Mesendoderm (in vitro differentiated cells): ENCODE measurements at regions not wholly inside any gene's neighbourhood (a gene's known extent, or its start where the extent isn't known, plus 50 kb on each side); places are given as distances from the start of the nearest gene placed in this dataset.

Experiments used
- DNase-seq: peaks from one replicate; pipeline ENCODE4 v3.0.0; 2013
- H2AK5ac ChIP-seq: 2 replicates; pipeline ENCODE4 v1.6.1; 2013; ENCODE audit warnings: low read length, inconsistent platforms
- H2BK120ac ChIP-seq: 2 replicates; pipeline ENCODE4 v1.6.1; 2013; ENCODE audit warnings: low read depth, mild to moderate bottlenecking, low read length, moderate library complexity, mixed read lengths
- H2BK15ac ChIP-seq: replicated peaks from 2 replicates; pipeline ENCODE4 v1.6.1; 2013; ENCODE audit warnings: low read depth, mild to moderate bottlenecking, moderate library complexity
- H2BK5ac ChIP-seq: 2 replicates; pipeline ENCODE4 v1.6.1; 2013; ENCODE audit warnings: low read length, inconsistent platforms
- H3K18ac ChIP-seq: 2 replicates; pipeline ENCODE4 v1.6.1; 2013; ENCODE audit warnings: mild to moderate bottlenecking, low read length, mixed read lengths
- H3K23ac ChIP-seq: one replicate; pipeline ENCODE4 v1.6.1; 2013; ENCODE audit warnings: low read length
- H3K27ac ChIP-seq: 2 replicates; pipeline ENCODE4 v1.5.1; 2013; ENCODE audit warnings: low read depth, mild to moderate bottlenecking, inconsistent platforms, low read length, moderate library complexity
- H3K27me3 ChIP-seq: 2 replicates; pipeline ENCODE4 v1.6.1; 2013; ENCODE audit warnings: low read length, control low read depth, mild to moderate bottlenecking, inconsistent platforms; ENCODE audit not compliant: insufficient read depth, poor library complexity
- H3K36me3 ChIP-seq: 2 replicates; pipeline ENCODE4 v1.6.1; 2013; ENCODE audit warnings: low read length, inconsistent platforms; ENCODE audit not compliant: control insufficient read depth, insufficient read depth
- H3K4ac ChIP-seq: one replicate; pipeline ENCODE4 v1.6.1; 2013; ENCODE audit warnings: low read depth, mild to moderate bottlenecking, low read length, moderate library complexity
- H3K4me1 ChIP-seq: 2 replicates; pipeline ENCODE4 v1.6.1; 2013; ENCODE audit warnings: low read depth, low read length, inconsistent platforms; ENCODE audit not compliant: control insufficient read depth
- H3K4me2 ChIP-seq: 2 replicates; pipeline ENCODE4 v1.6.1; 2013; ENCODE audit warnings: low read length
- H3K4me3 ChIP-seq: 2 replicates; pipeline ENCODE4 v1.5.1; 2013; ENCODE audit warnings: mild to moderate bottlenecking, low read length
- H3K56ac ChIP-seq: one replicate; pipeline ENCODE4 v1.6.1; 2013; ENCODE audit warnings: low read length
- H3K79me1 ChIP-seq: 2 replicates; pipeline ENCODE4 v1.6.1; 2013; ENCODE audit warnings: low read length, inconsistent platforms
- H3K79me2 ChIP-seq: 2 replicates; pipeline ENCODE4 v1.6.1; 2013; ENCODE audit warnings: mild to moderate bottlenecking, low read length; ENCODE audit not compliant: control insufficient read depth, insufficient read depth
- H3K9ac ChIP-seq: 2 replicates; pipeline ENCODE4 v1.6.1; 2013; ENCODE audit warnings: low read length, inconsistent platforms
- H4K5ac ChIP-seq: one replicate; pipeline ENCODE4 v1.6.1; 2013; ENCODE audit warnings: low read length
- H4K8ac ChIP-seq: one replicate; pipeline ENCODE4 v1.6.1; 2013; ENCODE audit warnings: low read depth, mild to moderate bottlenecking, control low read depth, low read length, moderate library complexity
- WGBS: extraction: QIAGEN DNeasy Blood & Tissue Kit; methylation state at CpG from one replicate; pipeline ENCODE4 v1.1.7; 2013; ENCODE audit warnings: low lambda C conversion rate, missing lambda C conversion rate; ENCODE audit not compliant: insufficient coverage; ENCODE audit errors: extremely low coverage; 5-methylcytosine and 5-hydroxymethylcytosine counted together

- Histone ChIP-seq H4K8ac (no peak overlapping the region), H2BK120ac (no peak overlapping the region), H3K56ac (no peak overlapping the region), H3K4me3 (no peak overlapping the region), H3K18ac (no peak overlapping the region), H3K27me3 (no peaks in the 10 kb centered on the region), H3K4ac (no peak overlapping the region), H3K36me3 (no peaks in the 10 kb centered on the region), H4K5ac (no peak overlapping the region), H2BK15ac (no peak overlapping the region), H3K79me2 (no peaks in the 10 kb centered on the region), H3K9ac (no peak overlapping the region), H3K23ac (no peak overlapping the region), H3K79me1 (no peaks in the 10 kb centered on the region), H3K4me2 (no peak overlapping the region), H2AK5ac (no peak overlapping the region), H3K4me1 (no peaks in the 10 kb centered on the region), H2BK5ac (no peak overlapping the region), H3K27ac (no peak overlapping the region)
- no CpG with 5 or more reads among the region's 3 CpGs for WGBS
- no peak for DNase-seq
Observed at GRCh38 chr5:81817086-81817485, 66.2 kb upstream of the SSBP2 start.

GRCh38 chr5:81815321-81815720 is 64.4 kb upstream of the SSBP2 start:
- Histone ChIP-seq H3K18ac (no peak overlapping the region), H3K36me3 (no peaks in the 10 kb centered on the region), H3K4me2 (no peak overlapping the region)

GRCh38 chr5:81808106-81808505 is 57.2 kb upstream of the SSBP2 start:
- Histone ChIP-seq H3K4me2 (no peak overlapping the region), H4K5ac (no peak overlapping the region), H2BK120ac (no peak overlapping the region), H2AK5ac (no peak overlapping the region), H2BK15ac (no peak overlapping the region), H3K79me2 (no peaks in the 10 kb centered on the region), H3K79me1 (no peaks in the 10 kb centered on the region), H3K36me3 (no peaks in the 10 kb centered on the region), H3K4ac (no peak overlapping the region), H4K8ac (no peak overlapping the region), H3K18ac (no peak overlapping the region), H3K4me3 (no peak overlapping the region), H3K27me3 (no peaks in the 10 kb centered on the region), H3K4me1 (no peaks in the 10 kb centered on the region), H2BK5ac (no peak overlapping the region), H3K9ac (no peak overlapping the region), H3K56ac (no peak overlapping the region), H3K23ac (no peak overlapping the region), H3K27ac (no peak overlapping the region)
- no peak for DNase-seq

More at GRCh38 chr5:81815321-81815720, 64.4 kb upstream of the SSBP2 start:
- Histone ChIP-seq H2BK15ac (no peak overlapping the region), H3K79me1 (no peaks in the 10 kb centered on the region), H3K4me3 (no peak overlapping the region), H2BK120ac (no peak overlapping the region), H3K23ac (no peak overlapping the region), H4K5ac (no peak overlapping the region), H3K9ac (no peak overlapping the region), H3K4me1 (no peaks in the 10 kb centered on the region), H2BK5ac (no peak overlapping the region), H3K79me2 (no peaks in the 10 kb centered on the region), H3K56ac (no peak overlapping the region), H3K27me3 (no peaks in the 10 kb centered on the region), H3K27ac (no peak overlapping the region), H3K4ac (no peak overlapping the region), H2AK5ac (no peak overlapping the region), H4K8ac (no peak overlapping the region)
- no CpG with 5 or more reads among the region's 3 CpGs for WGBS
- DNase-seq: no peak

GRCh38 chr5:81805086-81805485 is 54.2 kb upstream of the SSBP2 start:
- no peak overlapping the region for H2AK5ac ChIP-seq

GRCh38 chr5:81803812-81804211 is 52.9 kb upstream of the SSBP2 start:
- H3K18ac ChIP-seq: no peak overlapping the region
- no peak overlapping the region for H2BK120ac ChIP-seq
- no peaks in the 10 kb centered on the region for H3K4me1 ChIP-seq
- no peaks in the 10 kb centered on the region for H3K36me3 ChIP-seq
- no peak overlapping the region for H4K8ac ChIP-seq
- H3K56ac ChIP-seq: no peak overlapping the region
- no peak overlapping the region for H3K9ac ChIP-seq
- H3K27ac ChIP-seq: no peak overlapping the region
- no peaks in the 10 kb centered on the region for H3K79me2 ChIP-seq
- no peak for DNase-seq
- no peak overlapping the region for H3K4ac ChIP-seq
- H3K27me3 ChIP-seq: no peaks in the 10 kb centered on the region
- WGBS: no CpG with 5 or more reads among the region's 3 CpGs
- H2BK15ac ChIP-seq: no peak overlapping the region
- H3K23ac ChIP-seq: no peak overlapping the region
- H2BK5ac ChIP-seq: no peak overlapping the region
- no peak overlapping the region for H3K4me3 ChIP-seq
- no peaks in the 10 kb centered on the region for H3K79me1 ChIP-seq
- H3K4me2 ChIP-seq: no peak overlapping the region
- H4K5ac ChIP-seq: no peak overlapping the region
- H2AK5ac ChIP-seq: no peak overlapping the region

More at GRCh38 chr5:81805086-81805485, 54.2 kb upstream of the SSBP2 start:
- Histone ChIP-seq H3K18ac (no peak overlapping the region), H3K27ac (no peak overlapping the region), H3K79me2 (no peaks in the 10 kb centered on the region), H3K79me1 (no peaks in the 10 kb centered on the region), H3K9ac (no peak overlapping the region), H3K4ac (no peak overlapping the region), H3K4me1 (no peaks in the 10 kb centered on the region), H4K5ac (no peak overlapping the region), H3K23ac (no peak overlapping the region), H3K27me3 (no peaks in the 10 kb centered on the region), H2BK120ac (no peak overlapping the region), H3K4me2 (no peak overlapping the region), H4K8ac (no peak overlapping the region), H3K36me3 (no peaks in the 10 kb centered on the region), H2BK5ac (no peak overlapping the region), H3K56ac (no peak overlapping the region), H3K4me3 (no peak overlapping the region), H2BK15ac (no peak overlapping the region)
- DNase-seq: no peak

- Histone ChIP-seq H3K4me3 (no peak overlapping the region), H2BK5ac (no peak overlapping the region), H4K5ac (no peak overlapping the region), H3K9ac (no peak overlapping the region), H3K79me1 (no peaks in the 10 kb centered on the region), H3K56ac (no peak overlapping the region), H3K27ac (no peak overlapping the region), H3K4me1 (no peaks in the 10 kb centered on the region), H2BK15ac (no peak overlapping the region), H3K4me2 (no peak overlapping the region), H3K36me3 (no peaks in the 10 kb centered on the region), H3K18ac (no peak overlapping the region), H2AK5ac (no peak overlapping the region), H4K8ac (no peak overlapping the region), H3K23ac (no peak overlapping the region), H3K4ac (no peak overlapping the region), H3K27me3 (no peaks in the 10 kb centered on the region), H3K79me2 (no peaks in the 10 kb centered on the region), H2BK120ac (no peak overlapping the region)
- DNase-seq: no peak
- WGBS: no CpG with 5 or more reads among the region's 2 CpGs
Observed at GRCh38 chr5:81802625-81803024, 51.7 kb upstream of the SSBP2 start.
